ENCODE measurements at regions not wholly inside any gene's neighbourhood (a gene's known extent, or its start where the extent isn't known, plus 50 kb on each side); places are given as distances from the start of the nearest gene placed in this dataset.

- no peaks in the 10 kb centered on the region for H3K79me2 ChIP-seq (ENCODE audit: control insufficient read depth, insufficient read depth, low read length)
- no peak for DNase-seq (ENCODE audit: low read depth in 2 of 2)
These were observed 291.8 kb upstream of the FOXQ1 start for GRCh38 chr6:1020133-1020532.

GRCh38 chr6:1018041-1018440 lies 293.9 kb upstream of the FOXQ1 start:
- Histone ChIP-seq H3K4me3 (replicated peaks in 1 of 4; ENCODE audit: control extremely low read depth in 1 of 4, insufficient read depth in 1 of 4, low read depth in 3 of 4, low read length in 4 of 4) (no peak overlapping the region), H3K4me1 (ENCODE audit: control insufficient read depth, extremely low read depth, insufficient read depth, low read length) (no peaks in the 10 kb centered on the region), H3K4me2 (ENCODE audit: extremely low read depth, insufficient read depth, low read length) (no peak overlapping the region), H3K36me3 (ENCODE audit: control insufficient read depth, insufficient read depth, low read length) (no peaks in the 10 kb centered on the region), H3K9ac (ENCODE audit: insufficient read depth, low read length) (no peak overlapping the region), H3K27me3 (ENCODE audit: control insufficient read depth, insufficient read depth, low read length) (no peaks in the 10 kb centered on the region), H3K27ac (ENCODE audit: insufficient read depth, low read length) (no peak overlapping the region), H4K20me1 (ENCODE audit: control insufficient read depth, extremely low read depth, insufficient read depth, low read length) (no peaks in the 10 kb centered on the region), H3K79me2 (ENCODE audit: control insufficient read depth, insufficient read depth, low read length) (no peaks in the 10 kb centered on the region), H2AFZ (ENCODE audit: low read length) (no peak overlapping the region), H3K9me3 (ENCODE audit: control insufficient read depth, insufficient read depth, low read depth, low read length) (no peaks in the 10 kb centered on the region)
- DNase-seq (ENCODE audit: low read depth in 2 of 2), result no peak
- TF ChIP-seq EZH2 (IDR thresholded peaks at IDR 0.05; ENCODE audit: low read length, missing control alignments), result no peak
- TF ChIP-seq CTCF (conservative IDR thresholded peaks at IDR 0.05 in 1 of 2, IDR thresholded peaks at IDR 0.05 in 1 of 2; ENCODE audit: low read depth in 1 of 2, low read length in 2 of 2), result no peak

More at GRCh38 chr6:1020133-1020532, 291.8 kb upstream of the FOXQ1 start:
- Histone ChIP-seq H3K4me3 (replicated peaks in 1 of 4; ENCODE audit: control extremely low read depth in 1 of 4, insufficient read depth in 1 of 4, low read depth in 3 of 4, low read length in 4 of 4) (no peak overlapping the region), H4K20me1 (ENCODE audit: control insufficient read depth, extremely low read depth, insufficient read depth, low read length) (no peaks in the 10 kb centered on the region), H3K4me2 (ENCODE audit: extremely low read depth, insufficient read depth, low read length) (no peak overlapping the region), H2AFZ (ENCODE audit: low read length) (no peak overlapping the region), H3K9ac (ENCODE audit: insufficient read depth, low read length) (no peak overlapping the region), H3K27ac (ENCODE audit: insufficient read depth, low read length) (no peak overlapping the region), H3K4me1 (ENCODE audit: control insufficient read depth, extremely low read depth, insufficient read depth, low read length) (peaks cover 5% of the 10 kb centered on the region), H3K36me3 (ENCODE audit: control insufficient read depth, insufficient read depth, low read length) (no peaks in the 10 kb centered on the region), H3K27me3 (ENCODE audit: control insufficient read depth, insufficient read depth, low read length) (no peaks in the 10 kb centered on the region), H3K9me3 (ENCODE audit: control insufficient read depth, insufficient read depth, low read depth, low read length) (no peaks in the 10 kb centered on the region)
- TF ChIP-seq CTCF (conservative IDR thresholded peaks at IDR 0.05 in 1 of 2, IDR thresholded peaks at IDR 0.05 in 1 of 2; ENCODE audit: low read depth in 1 of 2, low read length in 2 of 2) (no peak), EZH2 (IDR thresholded peaks at IDR 0.05; ENCODE audit: low read length, missing control alignments) (no peak)

- Histone ChIP-seq H3K4me2 (ENCODE audit: extremely low read depth, insufficient read depth, low read length) (no peak overlapping the region), H3K27ac (ENCODE audit: insufficient read depth, low read length) (no peak overlapping the region), H4K20me1 (ENCODE audit: control insufficient read depth, extremely low read depth, insufficient read depth, low read length) (no peaks in the 10 kb centered on the region), H2AFZ (ENCODE audit: low read length) (no peak overlapping the region), H3K4me1 (ENCODE audit: control insufficient read depth, extremely low read depth, insufficient read depth, low read length) (no peaks in the 10 kb centered on the region), H3K27me3 (ENCODE audit: control insufficient read depth, insufficient read depth, low read length) (no peaks in the 10 kb centered on the region), H3K9me3 (ENCODE audit: control insufficient read depth, insufficient read depth, low read depth, low read length) (no peaks in the 10 kb centered on the region), H3K4me3 (replicated peaks in 1 of 4; ENCODE audit: control extremely low read depth in 1 of 4, insufficient read depth in 1 of 4, low read depth in 3 of 4, low read length in 4 of 4) (no peak overlapping the region), H3K79me2 (ENCODE audit: control insufficient read depth, insufficient read depth, low read length) (no peaks in the 10 kb centered on the region), H3K9ac (ENCODE audit: insufficient read depth, low read length) (no peak overlapping the region), H3K36me3 (ENCODE audit: control insufficient read depth, insufficient read depth, low read length) (no peaks in the 10 kb centered on the region)
- TF ChIP-seq CTCF (conservative IDR thresholded peaks at IDR 0.05 in 1 of 2, IDR thresholded peaks at IDR 0.05 in 1 of 2; ENCODE audit: low read depth in 1 of 2, low read length in 2 of 2), result no peak
- DNase-seq (ENCODE audit: low read depth in 2 of 2), result no peak
These were observed 295.3 kb upstream of the FOXQ1 start for GRCh38 chr6:1016329-1017302.
